ENCODE measurements at regions not wholly inside any gene's neighbourhood (a gene's known extent, or its start where the extent isn't known, plus 50 kb on each side); places are given as distances from the start of the nearest gene placed in this dataset.

DNA sequence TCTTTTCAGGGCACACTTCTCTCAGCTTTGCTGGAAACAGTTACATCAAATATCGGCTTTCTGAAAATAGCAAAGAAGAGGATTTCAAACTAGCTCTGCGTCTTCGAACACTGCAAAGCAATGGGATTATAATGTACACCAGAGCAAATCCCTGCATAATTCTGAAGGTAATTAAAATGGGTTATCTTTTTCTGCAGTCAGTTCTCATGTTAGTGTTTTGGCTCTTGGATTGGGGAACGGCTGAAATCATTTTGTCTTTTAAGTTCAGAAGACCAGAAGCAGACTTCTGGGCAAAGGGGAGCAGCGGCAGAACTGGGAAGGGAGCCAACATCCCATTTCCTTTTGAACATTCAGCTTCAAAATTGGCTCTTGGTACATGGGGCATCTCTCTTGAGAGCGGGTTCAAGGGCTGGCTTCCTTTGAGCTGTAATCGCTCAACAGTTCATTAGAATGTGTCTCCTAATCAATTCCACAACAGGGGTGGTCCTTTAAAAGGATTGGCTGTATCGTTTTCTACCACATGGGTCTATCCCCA lies 110.2 kb upstream of the MTNR1B start:
- no peak for TF ChIP-seq POLR2A (IDR thresholded peaks at IDR 0.05)
- TF ChIP-seq, protein P1, sequence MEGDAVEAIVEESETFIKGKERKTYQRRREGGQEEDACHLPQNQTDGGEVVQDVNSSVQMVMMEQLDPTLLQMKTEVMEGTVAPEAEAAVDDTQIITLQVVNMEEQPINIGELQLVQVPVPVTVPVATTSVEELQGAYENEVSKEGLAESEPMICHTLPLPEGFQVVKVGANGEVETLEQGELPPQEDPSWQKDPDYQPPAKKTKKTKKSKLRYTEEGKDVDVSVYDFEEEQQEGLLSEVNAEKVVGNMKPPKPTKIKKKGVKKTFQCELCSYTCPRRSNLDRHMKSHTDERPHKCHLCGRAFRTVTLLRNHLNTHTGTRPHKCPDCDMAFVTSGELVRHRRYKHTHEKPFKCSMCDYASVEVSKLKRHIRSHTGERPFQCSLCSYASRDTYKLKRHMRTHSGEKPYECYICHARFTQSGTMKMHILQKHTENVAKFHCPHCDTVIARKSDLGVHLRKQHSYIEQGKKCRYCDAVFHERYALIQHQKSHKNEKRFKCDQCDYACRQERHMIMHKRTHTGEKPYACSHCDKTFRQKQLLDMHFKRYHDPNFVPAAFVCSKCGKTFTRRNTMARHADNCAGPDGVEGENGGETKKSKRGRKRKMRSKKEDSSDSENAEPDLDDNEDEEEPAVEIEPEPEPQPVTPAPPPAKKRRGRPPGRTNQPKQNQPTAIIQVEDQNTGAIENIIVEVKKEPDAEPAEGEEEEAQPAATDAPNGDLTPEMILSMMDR (IDR thresholded peaks at IDR 0.05): no peak
